HepG2 (cell line): ENCODE measurements at regions not wholly inside any gene's neighbourhood (a gene's known extent, or its start where the extent isn't known, plus 50 kb on each side); places are given as distances from the start of the nearest gene placed in this dataset.

ENCODE experiments used
- HMGA1 ChIP-seq: sonication (generic); formaldehyde crosslinking; conservative IDR thresholded peaks from 2 replicates; pipeline ENCODE4 v1.4.0; 2020; ENCODE audit warnings: missing genetic modification reagents
- MTF1 ChIP-seq: sonication (generic); formaldehyde crosslinking; IDR thresholded peaks from 2 replicates; pipeline ENCODE4 v1.5.0; 2020; ENCODE audit warnings: missing genetic modification reagents
- NRL ChIP-seq: sonication (generic); formaldehyde crosslinking; IDR thresholded peaks from 2 replicates; pipeline ENCODE4 v1.5.0; 2020; ENCODE audit warnings: missing genetic modification reagents, mild to moderate bottlenecking, moderate library complexity, borderline replicate concordance
- RXRA ChIP-seq: sonication (generic); formaldehyde crosslinking; IDR thresholded peaks from 2 replicates; pipeline ENCODE4 v1.5.1; 2020; ENCODE audit warnings: missing genetic modification reagents
- SALL2 ChIP-seq: sonication (generic); formaldehyde crosslinking; IDR thresholded peaks from 2 replicates; pipeline ENCODE4 v1.8.1; 2023; ENCODE audit warnings: mild to moderate bottlenecking, missing genetic modification reagents, inconsistent platforms
- TF ChIP-seq, protein P1 (sequence below): sonication (generic); formaldehyde crosslinking; IDR thresholded peaks from 2 replicates; pipeline ENCODE4 v1.4.0; 2020; ENCODE audit warnings: missing genetic modification reagents
- TF ChIP-seq, protein P2 (sequence below): sonication (generic); formaldehyde crosslinking; IDR thresholded peaks from 2 replicates; pipeline ENCODE4 v1.5.0; 2020; ENCODE audit warnings: missing genetic modification reagents
- TF ChIP-seq, protein P3 (sequence below): sonication (generic); formaldehyde crosslinking; IDR thresholded peaks from 2 replicates; pipeline ENCODE4 v1.8.1; 2022; ENCODE audit warnings: mild to moderate bottlenecking, missing genetic modification reagents
- TF ChIP-seq, protein P4 (sequence below): IDR thresholded peaks from 2 replicates; pipeline ENCODE4 v1.6.1; 2012; ENCODE audit warnings: low read length, improper control_type of control experiment

GRCh38 chr1:53391296-53391695 is 63.4 kb upstream of the LRP8 start (continued):
- TF ChIP-seq, protein P1, sequence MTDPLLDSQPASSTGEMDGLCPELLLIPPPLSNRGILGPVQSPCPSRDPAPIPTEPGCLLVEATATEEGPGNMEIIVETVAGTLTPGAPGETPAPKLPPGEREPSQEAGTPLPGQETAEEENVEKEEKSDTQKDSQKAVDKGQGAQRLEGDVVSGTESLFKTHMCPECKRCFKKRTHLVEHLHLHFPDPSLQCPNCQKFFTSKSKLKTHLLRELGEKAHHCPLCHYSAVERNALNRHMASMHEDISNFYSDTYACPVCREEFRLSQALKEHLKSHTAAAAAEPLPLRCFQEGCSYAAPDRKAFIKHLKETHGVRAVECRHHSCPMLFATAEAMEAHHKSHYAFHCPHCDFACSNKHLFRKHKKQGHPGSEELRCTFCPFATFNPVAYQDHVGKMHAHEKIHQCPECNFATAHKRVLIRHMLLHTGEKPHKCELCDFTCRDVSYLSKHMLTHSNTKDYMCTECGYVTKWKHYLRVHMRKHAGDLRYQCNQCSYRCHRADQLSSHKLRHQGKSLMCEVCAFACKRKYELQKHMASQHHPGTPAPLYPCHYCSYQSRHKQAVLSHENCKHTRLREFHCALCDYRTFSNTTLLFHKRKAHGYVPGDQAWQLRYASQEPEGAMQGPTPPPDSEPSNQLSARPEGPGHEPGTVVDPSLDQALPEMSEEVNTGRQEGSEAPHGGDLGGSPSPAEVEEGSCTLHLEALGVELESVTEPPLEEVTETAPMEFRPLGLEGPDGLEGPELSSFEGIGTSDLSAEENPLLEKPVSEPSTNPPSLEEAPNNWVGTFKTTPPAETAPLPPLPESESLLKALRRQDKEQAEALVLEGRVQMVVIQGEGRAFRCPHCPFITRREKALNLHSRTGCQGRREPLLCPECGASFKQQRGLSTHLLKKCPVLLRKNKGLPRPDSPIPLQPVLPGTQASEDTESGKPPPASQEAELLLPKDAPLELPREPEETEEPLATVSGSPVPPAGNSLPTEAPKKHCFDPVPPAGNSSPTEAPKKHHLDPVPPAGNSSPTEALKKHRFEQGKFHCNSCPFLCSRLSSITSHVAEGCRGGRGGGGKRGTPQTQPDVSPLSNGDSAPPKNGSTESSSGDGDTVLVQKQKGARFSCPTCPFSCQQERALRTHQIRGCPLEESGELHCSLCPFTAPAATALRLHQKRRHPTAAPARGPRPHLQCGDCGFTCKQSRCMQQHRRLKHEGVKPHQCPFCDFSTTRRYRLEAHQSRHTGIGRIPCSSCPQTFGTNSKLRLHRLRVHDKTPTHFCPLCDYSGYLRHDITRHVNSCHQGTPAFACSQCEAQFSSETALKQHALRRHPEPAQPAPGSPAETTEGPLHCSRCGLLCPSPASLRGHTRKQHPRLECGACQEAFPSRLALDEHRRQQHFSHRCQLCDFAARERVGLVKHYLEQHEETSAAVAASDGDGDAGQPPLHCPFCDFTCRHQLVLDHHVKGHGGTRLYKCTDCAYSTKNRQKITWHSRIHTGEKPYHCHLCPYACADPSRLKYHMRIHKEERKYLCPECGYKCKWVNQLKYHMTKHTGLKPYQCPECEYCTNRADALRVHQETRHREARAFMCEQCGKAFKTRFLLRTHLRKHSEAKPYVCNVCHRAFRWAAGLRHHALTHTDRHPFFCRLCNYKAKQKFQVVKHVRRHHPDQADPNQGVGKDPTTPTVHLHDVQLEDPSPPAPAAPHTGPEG (CRISPR knock-in tag): no peak
- TF ChIP-seq, protein P2, sequence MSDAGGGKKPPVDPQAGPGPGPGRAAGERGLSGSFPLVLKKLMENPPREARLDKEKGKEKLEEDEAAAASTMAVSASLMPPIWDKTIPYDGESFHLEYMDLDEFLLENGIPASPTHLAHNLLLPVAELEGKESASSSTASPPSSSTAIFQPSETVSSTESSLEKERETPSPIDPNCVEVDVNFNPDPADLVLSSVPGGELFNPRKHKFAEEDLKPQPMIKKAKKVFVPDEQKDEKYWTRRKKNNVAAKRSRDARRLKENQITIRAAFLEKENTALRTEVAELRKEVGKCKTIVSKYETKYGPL (CRISPR knock-in tag): no peak
- no peak for TF ChIP-seq RXRA (CRISPR knock-in tag)
- TF ChIP-seq SALL2 (CRISPR knock-in tag): no peak
- no peak for TF ChIP-seq NRL (CRISPR knock-in tag)
- TF ChIP-seq, protein P3, sequence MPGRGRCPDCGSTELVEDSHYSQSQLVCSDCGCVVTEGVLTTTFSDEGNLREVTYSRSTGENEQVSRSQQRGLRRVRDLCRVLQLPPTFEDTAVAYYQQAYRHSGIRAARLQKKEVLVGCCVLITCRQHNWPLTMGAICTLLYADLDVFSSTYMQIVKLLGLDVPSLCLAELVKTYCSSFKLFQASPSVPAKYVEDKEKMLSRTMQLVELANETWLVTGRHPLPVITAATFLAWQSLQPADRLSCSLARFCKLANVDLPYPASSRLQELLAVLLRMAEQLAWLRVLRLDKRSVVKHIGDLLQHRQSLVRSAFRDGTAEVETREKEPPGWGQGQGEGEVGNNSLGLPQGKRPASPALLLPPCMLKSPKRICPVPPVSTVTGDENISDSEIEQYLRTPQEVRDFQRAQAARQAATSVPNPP (CRISPR knock-in tag): no peak
- TF ChIP-seq HMGA1 (CRISPR knock-in tag): no peak
- TF ChIP-seq MTF1 (CRISPR knock-in tag): no peak
- TF ChIP-seq, protein P4, sequence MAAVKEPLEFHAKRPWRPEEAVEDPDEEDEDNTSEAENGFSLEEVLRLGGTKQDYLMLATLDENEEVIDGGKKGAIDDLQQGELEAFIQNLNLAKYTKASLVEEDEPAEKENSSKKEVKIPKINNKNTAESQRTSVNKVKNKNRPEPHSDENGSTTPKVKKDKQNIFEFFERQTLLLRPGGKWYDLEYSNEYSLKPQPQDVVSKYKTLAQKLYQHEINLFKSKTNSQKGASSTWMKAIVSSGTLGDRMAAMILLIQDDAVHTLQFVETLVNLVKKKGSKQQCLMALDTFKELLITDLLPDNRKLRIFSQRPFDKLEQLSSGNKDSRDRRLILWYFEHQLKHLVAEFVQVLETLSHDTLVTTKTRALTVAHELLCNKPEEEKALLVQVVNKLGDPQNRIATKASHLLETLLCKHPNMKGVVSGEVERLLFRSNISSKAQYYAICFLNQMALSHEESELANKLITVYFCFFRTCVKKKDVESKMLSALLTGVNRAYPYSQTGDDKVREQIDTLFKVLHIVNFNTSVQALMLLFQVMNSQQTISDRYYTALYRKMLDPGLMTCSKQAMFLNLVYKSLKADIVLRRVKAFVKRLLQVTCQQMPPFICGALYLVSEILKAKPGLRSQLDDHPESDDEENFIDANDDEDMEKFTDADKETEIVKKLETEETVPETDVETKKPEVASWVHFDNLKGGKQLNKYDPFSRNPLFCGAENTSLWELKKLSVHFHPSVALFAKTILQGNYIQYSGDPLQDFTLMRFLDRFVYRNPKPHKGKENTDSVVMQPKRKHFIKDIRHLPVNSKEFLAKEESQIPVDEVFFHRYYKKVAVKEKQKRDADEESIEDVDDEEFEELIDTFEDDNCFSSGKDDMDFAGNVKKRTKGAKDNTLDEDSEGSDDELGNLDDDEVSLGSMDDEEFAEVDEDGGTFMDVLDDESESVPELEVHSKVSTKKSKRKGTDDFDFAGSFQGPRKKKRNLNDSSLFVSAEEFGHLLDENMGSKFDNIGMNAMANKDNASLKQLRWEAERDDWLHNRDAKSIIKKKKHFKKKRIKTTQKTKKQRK: no peak
